ENCODE measurements at regions not wholly inside any gene's neighbourhood (a gene's known extent, or its start where the extent isn't known, plus 50 kb on each side); places are given as distances from the start of the nearest gene placed in this dataset.

DNA sequence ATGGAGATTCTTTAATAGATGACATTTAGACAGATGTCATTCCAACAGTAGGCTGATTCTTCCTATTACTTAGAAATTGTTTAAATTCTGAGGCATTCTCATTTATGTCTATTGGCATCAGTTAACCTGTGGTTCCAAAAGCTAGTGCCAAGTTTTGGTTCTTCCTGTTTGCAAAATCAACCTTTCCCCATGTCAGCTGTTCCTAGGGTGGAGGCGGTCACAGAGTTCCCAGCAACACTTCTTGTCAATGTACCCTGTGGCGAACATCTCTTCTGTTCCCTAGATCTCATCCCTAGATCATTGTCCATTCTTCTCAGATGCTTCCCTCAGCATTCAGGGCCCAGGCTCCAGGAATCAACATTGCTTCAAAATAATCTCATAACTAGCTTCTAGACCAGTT, 140.9 kb downstream of the PHLDA1 start:
- TF ChIP-seq POLR2A (IDR thresholded peaks at IDR 0.05): no peak
- TF ChIP-seq POLR2AphosphoS5 (IDR thresholded peaks at IDR 0.05): no peak
- TF ChIP-seq, protein P1, sequence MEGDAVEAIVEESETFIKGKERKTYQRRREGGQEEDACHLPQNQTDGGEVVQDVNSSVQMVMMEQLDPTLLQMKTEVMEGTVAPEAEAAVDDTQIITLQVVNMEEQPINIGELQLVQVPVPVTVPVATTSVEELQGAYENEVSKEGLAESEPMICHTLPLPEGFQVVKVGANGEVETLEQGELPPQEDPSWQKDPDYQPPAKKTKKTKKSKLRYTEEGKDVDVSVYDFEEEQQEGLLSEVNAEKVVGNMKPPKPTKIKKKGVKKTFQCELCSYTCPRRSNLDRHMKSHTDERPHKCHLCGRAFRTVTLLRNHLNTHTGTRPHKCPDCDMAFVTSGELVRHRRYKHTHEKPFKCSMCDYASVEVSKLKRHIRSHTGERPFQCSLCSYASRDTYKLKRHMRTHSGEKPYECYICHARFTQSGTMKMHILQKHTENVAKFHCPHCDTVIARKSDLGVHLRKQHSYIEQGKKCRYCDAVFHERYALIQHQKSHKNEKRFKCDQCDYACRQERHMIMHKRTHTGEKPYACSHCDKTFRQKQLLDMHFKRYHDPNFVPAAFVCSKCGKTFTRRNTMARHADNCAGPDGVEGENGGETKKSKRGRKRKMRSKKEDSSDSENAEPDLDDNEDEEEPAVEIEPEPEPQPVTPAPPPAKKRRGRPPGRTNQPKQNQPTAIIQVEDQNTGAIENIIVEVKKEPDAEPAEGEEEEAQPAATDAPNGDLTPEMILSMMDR (IDR thresholded peaks at IDR 0.05): no peak
- Histone ChIP-seq H3K4me1 (no peaks in the 10 kb centered on the region), H3K4me3 (no peak overlapping the region), H3K9me3 (no peaks in the 10 kb centered on the region), H3K36me3 (no peaks in the 10 kb centered on the region), H3K27me3 (no peaks in the 10 kb centered on the region), H3K27ac (peak overlapping the region in 1 of 2 donors; percentile 41)
- intact Hi-C loops (cut with DNase I; ENCODE audit: low total_unique reads): no loop called here
- peak in 1 of 2 donors; percentile 36 for DNase-seq (ENCODE audit: low spot score in 2 of 2)

DNA sequence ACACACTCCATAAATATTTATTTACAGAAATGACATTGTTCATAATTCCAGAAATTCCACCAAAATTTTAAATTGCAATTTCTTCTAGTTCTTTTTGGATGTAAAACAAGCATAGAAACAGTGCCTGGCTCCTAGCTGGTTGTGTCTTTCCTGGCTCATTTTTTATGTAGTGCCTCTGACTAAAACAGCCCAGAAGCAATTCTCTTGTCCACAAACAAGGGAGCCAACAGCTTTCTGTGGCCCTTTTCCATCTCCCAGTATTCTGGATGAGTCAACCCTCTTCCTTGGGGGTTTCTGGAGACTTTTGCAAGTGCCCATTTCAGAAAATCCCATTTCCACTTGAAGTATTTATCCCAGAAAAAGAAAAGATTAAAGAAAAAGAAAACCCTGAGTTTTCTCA, 141.4 kb downstream of the PHLDA1 start:
- Histone ChIP-seq H3K27ac (peak overlapping the region in 1 of 2 donors; percentile 41), H3K9me3 (no peaks in the 10 kb centered on the region), H3K36me3 (no peaks in the 10 kb centered on the region), H3K4me3 (no peak overlapping the region), H3K27me3 (no peaks in the 10 kb centered on the region), H3K4me1 (no peaks in the 10 kb centered on the region)
- intact Hi-C loops (cut with DNase I; ENCODE audit: low total_unique reads): no loop called here
- TF ChIP-seq, protein P1 (IDR thresholded peaks at IDR 0.05): no peak
- TF ChIP-seq POLR2AphosphoS5 (IDR thresholded peaks at IDR 0.05) (no peak), POLR2A (IDR thresholded peaks at IDR 0.05) (no peak)
- DNase-seq (ENCODE audit: low spot score in 2 of 2): no peak

DNA sequence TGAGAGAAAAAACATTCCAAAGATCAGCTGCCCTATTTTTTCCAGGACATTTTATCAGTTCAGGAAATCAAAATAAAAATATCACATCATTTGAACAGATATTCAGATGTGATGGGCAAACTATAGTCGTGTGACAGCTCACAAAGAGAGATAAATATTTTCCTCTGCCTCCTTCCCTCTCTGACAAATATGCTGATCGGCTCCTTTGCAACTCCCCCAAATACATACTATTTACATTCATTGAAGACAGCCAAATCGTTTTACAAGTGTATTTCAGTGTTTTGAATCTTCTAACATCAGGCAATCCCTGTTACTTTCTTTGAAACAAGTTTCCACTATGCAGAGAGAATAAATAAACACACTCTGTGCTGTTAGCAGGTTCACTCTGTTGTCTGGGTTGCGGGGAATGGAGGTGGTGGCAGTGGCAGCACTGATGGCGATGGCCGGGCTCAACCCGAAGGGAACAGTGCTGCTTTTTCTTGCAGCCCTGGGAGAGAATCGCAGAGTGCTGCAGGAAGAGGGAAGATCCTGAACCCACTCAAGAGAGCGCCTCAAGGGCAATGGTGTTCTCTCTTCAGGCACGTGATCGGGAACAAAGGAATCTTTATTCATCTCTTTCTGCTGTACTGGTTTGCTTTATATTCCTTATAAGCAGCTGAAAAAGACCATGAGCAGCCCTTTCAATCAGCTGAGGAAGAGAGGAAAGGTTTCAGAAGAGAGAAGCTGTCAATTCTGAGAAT, 142.5 kb downstream of the PHLDA1 start:
- H3K9me3 ChIP-seq: no peaks in the 10 kb centered on the region
- H3K4me1 ChIP-seq: no peaks in the 10 kb centered on the region
- no peaks in the 10 kb centered on the region for H3K27me3 ChIP-seq
- peak in 1 of 2 donors; percentile 56 for DNase-seq (ENCODE audit: low spot score in 2 of 2)
- TF ChIP-seq POLR2A (IDR thresholded peaks at IDR 0.05) (no peak), POLR2AphosphoS5 (IDR thresholded peaks at IDR 0.05) (no peak)
- H3K36me3 ChIP-seq: no peaks in the 10 kb centered on the region
- peak overlapping the region; percentile 54 to 65 for H3K27ac ChIP-seq
- intact Hi-C loops (cut with DNase I; ENCODE audit: low total_unique reads): no loop called here
- H3K4me3 ChIP-seq: no peak overlapping the region

DNA sequence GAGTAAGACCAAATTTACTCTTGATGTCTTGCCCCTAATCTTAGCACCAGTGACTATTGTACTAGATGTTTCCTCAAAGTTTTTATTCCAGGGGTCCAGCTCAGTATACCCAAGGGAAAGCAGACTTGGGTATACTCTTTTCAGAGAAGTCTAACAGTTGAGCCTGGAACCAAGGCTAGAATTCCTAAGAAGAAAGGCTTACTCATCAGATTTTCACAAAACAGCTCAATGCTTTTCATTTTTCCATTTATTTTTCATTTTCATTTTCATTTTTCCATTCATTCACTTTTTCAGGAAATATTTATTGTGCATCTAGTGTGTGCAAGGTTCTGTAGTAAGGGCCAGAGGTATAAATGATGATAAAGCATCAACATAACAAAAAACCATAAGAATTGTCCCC, 143.2 kb downstream of the PHLDA1 start:
- H3K27me3 ChIP-seq: no peaks in the 10 kb centered on the region
- TF ChIP-seq POLR2A (IDR thresholded peaks at IDR 0.05) (no peak), POLR2AphosphoS5 (IDR thresholded peaks at IDR 0.05) (no peak)
- TF ChIP-seq, protein P1 (IDR thresholded peaks at IDR 0.05): no peak
- no peak overlapping the region for H3K4me3 ChIP-seq
- no peak for DNase-seq (ENCODE audit: low spot score in 2 of 2)
- no peak overlapping the region for H3K27ac ChIP-seq
- no peaks in the 10 kb centered on the region for H3K36me3 ChIP-seq
- H3K9me3 ChIP-seq: no peaks in the 10 kb centered on the region
- intact Hi-C loops (cut with DNase I; ENCODE audit: low total_unique reads): no loop called here
- H3K4me1 ChIP-seq: no peaks in the 10 kb centered on the region

DNA sequence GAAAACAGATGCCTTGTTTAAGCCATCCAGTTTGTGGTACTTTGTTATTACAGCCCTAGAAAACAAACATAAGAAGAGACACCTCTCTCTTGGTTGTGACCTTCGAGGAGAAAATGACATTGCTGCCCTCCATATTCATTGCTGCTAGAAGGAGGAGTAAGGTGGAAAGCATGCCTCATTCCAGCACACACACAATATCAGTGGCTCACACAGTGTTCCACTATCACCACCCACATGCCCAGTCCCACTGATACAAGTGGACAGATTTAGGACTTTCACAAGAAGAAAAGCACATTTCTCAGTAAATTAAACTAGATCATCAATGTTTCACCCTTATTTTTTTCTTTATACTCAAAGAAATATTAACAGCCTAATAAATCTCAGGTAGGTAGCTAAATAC, 143.6 kb downstream of the PHLDA1 start:
- H3K36me3 ChIP-seq: no peaks in the 10 kb centered on the region
- H3K27ac ChIP-seq: no peak overlapping the region
- no peak for TF ChIP-seq POLR2AphosphoS5 (IDR thresholded peaks at IDR 0.05)
- TF ChIP-seq POLR2A (IDR thresholded peaks at IDR 0.05): no peak
- TF ChIP-seq, protein P1 (IDR thresholded peaks at IDR 0.05): no peak
- no peaks in the 10 kb centered on the region for H3K27me3 ChIP-seq
- DNase-seq (ENCODE audit: low spot score in 2 of 2): no peak
- intact Hi-C loops (cut with DNase I; ENCODE audit: low total_unique reads): no loop called here
- H3K9me3 ChIP-seq: no peaks in the 10 kb centered on the region
- H3K4me3 ChIP-seq: no peak overlapping the region
- H3K4me1 ChIP-seq: peaks cover 0 to 3% of the 10 kb centered on the region in 2 donors

All from breast epithelium (tissue), 4 donors.